SK-N-MC (cell line): ENCODE measurements at regions not wholly inside any gene's neighbourhood (a gene's known extent, or its start where the extent isn't known, plus 50 kb on each side); places are given as distances from the start of the nearest gene placed in this dataset.
A peak's percentile ranks its signal among the peaks of the same experiment; 100 is the strongest.

ENCODE experiments used
- DNase-seq: peaks from one replicate; pipeline ENCODE4 v3.0.0-alpha.2; 2011; ENCODE audit warnings: low read depth, low spot score
- H3K27ac ChIP-seq: fragments of 200-600 bp; sonication (generic); 2 replicates; pipeline ENCODE4 v1.5.1; 2016; ENCODE audit warnings: mixed run types
- H3K36me3 ChIP-seq: fragments of 200-600 bp; sonication (generic); 2 replicates; pipeline ENCODE4 v1.6.1; 2017; ENCODE audit warnings: antibody characterized with exemption, low read length, mixed read lengths; ENCODE audit not compliant: insufficient read depth
- H3K4me3 ChIP-seq: fragments of 200-600 bp; sonication (generic); 2 replicates; pipeline ENCODE4 v1.5.1; 2016
- H3K9ac ChIP-seq: fragments of 200-600 bp; sonication (generic); 2 replicates; pipeline ENCODE4 v1.8.0; 2017; ENCODE audit warnings: mixed run types, mixed read lengths; ENCODE audit not compliant: insufficient read length
- H3K9me3 ChIP-seq: fragments of 200-600 bp; sonication (generic); 2 replicates; pipeline ENCODE4 v1.6.1; 2017; ENCODE audit warnings: low read depth, mild to moderate bottlenecking, antibody characterized with exemption, low read length, moderate library complexity, mixed read lengths
- EZH2 ChIP-seq: fragments of 200-600 bp; sonication (generic); IDR thresholded peaks from one replicate; pipeline ENCODE4 v1.6.1; 2017; ENCODE audit warnings: antibody characterized with exemption
- FOXP2 ChIP-seq: optimal IDR thresholded peaks from 2 replicates; pipeline ENCODE3; 2011; ENCODE audit warnings: mild to moderate bottlenecking, moderate library complexity; ENCODE audit not compliant: insufficient read depth; ENCODE audit errors: extremely low read length, control extremely low read depth
- POLR2AphosphoS5 ChIP-seq: IDR thresholded peaks from 2 replicates; pipeline ENCODE4 v1.6.1; 2012; ENCODE audit warnings: mild to moderate bottlenecking, low read depth, low read length, borderline replicate concordance

DNA sequence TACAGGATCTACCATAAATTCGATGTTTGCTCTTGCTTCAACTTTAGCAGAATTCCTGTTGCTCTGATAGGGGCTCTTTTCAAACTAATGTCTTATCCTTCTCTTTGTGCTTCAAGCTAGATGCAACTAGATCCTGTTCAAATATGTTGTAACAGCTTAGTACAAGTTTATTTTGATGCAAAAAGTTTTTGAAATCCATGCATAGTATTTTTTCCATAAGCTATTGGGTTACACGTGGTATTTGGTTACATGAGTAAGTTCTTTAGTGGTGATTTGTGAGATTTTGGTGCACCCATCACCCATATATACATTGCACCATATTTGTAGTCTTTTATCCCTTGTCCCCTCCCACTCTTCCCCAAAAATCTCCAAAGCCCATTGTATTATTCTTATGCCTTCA lies 907.7 kb downstream of the LTN1 start:
- no peak overlapping the region for H3K27ac ChIP-seq
- no peak for DNase-seq
- no peak overlapping the region for H3K4me3 ChIP-seq
- TF ChIP-seq FOXP2 (no peak), POLR2AphosphoS5 (no peak), EZH2 (no peak)
- H3K36me3 ChIP-seq: no peaks in the 10 kb centered on the region
- H3K9ac ChIP-seq: no peak overlapping the region
- H3K9me3 ChIP-seq: no peaks in the 10 kb centered on the region

DNA sequence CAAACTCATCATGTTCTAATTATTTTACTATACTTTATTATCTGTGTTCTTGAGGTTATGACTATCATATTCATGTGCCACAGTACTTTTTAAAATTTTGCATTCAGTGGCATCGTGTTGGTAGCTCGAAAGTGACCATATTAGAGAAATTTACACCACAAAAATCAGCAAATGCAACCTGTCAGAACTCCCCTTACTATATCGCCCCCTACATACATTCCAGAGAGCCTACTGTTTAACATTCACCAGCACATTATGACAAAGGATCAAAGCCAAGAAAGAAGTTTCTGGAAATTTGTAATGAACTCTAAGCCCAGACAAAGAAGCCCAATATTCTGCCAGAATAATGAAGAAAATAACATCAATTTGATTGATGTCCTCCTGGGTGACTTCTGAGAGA lies 909.3 kb downstream of the LTN1 start:
- Histone ChIP-seq H3K9me3 (no peaks in the 10 kb centered on the region), H3K36me3 (no peaks in the 10 kb centered on the region), H3K27ac (no peak overlapping the region), H3K4me3 (no peak overlapping the region), H3K9ac (no peak overlapping the region)
- TF ChIP-seq EZH2 (no peak), POLR2AphosphoS5 (no peak), FOXP2 (no peak)
- no peak for DNase-seq

DNA sequence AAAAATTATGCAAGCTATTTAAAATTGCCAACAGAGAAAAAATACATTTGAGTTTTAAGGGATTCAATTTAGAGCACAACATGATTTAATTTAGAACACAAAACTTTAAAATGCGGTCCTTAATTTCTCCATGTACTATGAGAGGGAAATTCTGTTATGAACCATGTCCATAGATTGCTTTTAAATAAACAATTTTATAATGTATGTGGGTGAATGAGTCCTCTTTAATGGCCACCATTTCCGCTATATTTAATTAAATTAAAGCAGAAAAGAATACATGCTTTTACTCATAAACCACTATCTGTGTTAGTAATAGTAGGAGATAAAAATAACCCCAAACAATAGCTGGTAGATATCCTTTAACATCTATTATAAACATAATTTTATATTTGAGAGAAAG lies 914.6 kb downstream of the LTN1 start:
- TF ChIP-seq FOXP2: no peak
- no peak for TF ChIP-seq POLR2AphosphoS5
- TF ChIP-seq EZH2: no peak
- Histone ChIP-seq H3K9ac (no peak overlapping the region), H3K36me3 (no peaks in the 10 kb centered on the region), H3K27ac (no peak overlapping the region), H3K9me3 (no peaks in the 10 kb centered on the region), H3K4me3 (no peak overlapping the region)
- DNase-seq: no peak

- Histone ChIP-seq H3K9me3 (no peaks in the 10 kb centered on the region), H3K27ac (no peak overlapping the region), H3K4me3 (no peak overlapping the region), H3K9ac (no peak overlapping the region), H3K36me3 (no peaks in the 10 kb centered on the region)
- DNase-seq: no peak
- TF ChIP-seq POLR2AphosphoS5 (no peak), EZH2 (no peak), FOXP2 (no peak)
These were observed 918.0 kb downstream of the LTN1 start for GRCh38 chr21:28074676-28075075.

DNA sequence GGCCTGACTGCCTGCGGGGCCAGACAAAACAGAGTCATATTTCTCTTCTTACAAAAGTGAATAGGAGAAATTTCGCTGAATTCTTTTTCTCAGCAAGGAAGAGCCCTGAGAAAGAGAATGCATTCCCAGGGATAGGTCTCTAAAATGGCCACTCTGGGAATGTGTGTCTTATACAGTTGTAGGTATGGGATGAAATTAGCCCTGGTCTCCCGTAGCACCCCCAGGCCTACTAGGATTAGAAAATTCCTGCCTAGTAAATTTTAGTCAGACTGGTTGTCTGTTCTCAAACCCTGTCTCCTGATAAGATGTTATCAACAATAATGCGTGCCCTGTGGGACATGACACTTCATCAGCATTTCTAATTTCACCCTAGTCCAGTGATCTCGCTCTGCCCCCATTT lies 920.1 kb downstream of the LTN1 start:
- no peak overlapping the region for H3K27ac ChIP-seq
- H3K4me3 ChIP-seq: no peak overlapping the region
- no peaks in the 10 kb centered on the region for H3K9me3 ChIP-seq
- TF ChIP-seq FOXP2 (no peak), POLR2AphosphoS5 (no peak), EZH2 (no peak)
- DNase-seq: no peak
- H3K36me3 ChIP-seq: no peaks in the 10 kb centered on the region
- H3K9ac ChIP-seq: no peak overlapping the region

- H3K4me3 ChIP-seq: peak overlapping the region; percentile 28; the same call in 1 of the 2 replicates
- H3K27ac ChIP-seq: no peak overlapping the region
- no peaks in the 10 kb centered on the region for H3K9me3 ChIP-seq
- H3K36me3 ChIP-seq: no peaks in the 10 kb centered on the region
- TF ChIP-seq EZH2 (no peak), POLR2AphosphoS5 (no peak), FOXP2 (no peak)
- DNase-seq: no peak
- H3K9ac ChIP-seq: no peak overlapping the region
These were observed 923.2 kb downstream of the LTN1 start for GRCh38 chr21:28069450-28069923.

- DNase-seq: no peak
- Histone ChIP-seq H3K9ac (no peak overlapping the region), H3K9me3 (no peaks in the 10 kb centered on the region), H3K4me3 (no peak overlapping the region), H3K36me3 (no peaks in the 10 kb centered on the region), H3K27ac (no peak overlapping the region)
- TF ChIP-seq POLR2AphosphoS5 (no peak), EZH2 (no peak), FOXP2 (no peak)
These were observed 924.0 kb downstream of the LTN1 start for GRCh38 chr21:28068455-28069358.

- Histone ChIP-seq H3K9ac (no peak overlapping the region), H3K4me3 (peak overlapping the region; percentile 43), H3K36me3 (no peaks in the 10 kb centered on the region), H3K27ac (peak overlapping the region; percentile 43; the same call in 1 of the 2 replicates), H3K9me3 (no peaks in the 10 kb centered on the region)
- DNase-seq: no peak
- TF ChIP-seq FOXP2 (no peak), POLR2AphosphoS5 (no peak), EZH2 (no peak)
These were observed 925.9 kb downstream of the LTN1 start for GRCh38 chr21:28066596-28067387.
